Heart left ventricle (tissue), 16 donors: ENCODE measurements at regions not wholly inside any gene's neighbourhood (a gene's known extent, or its start where the extent isn't known, plus 50 kb on each side); places are given as distances from the start of the nearest gene placed in this dataset.

Experiments
- ATAC-seq, 4 donors: fragments of 200-7000 bp; cut with Tn5 transposase; one replicate each; pipeline ENCODE4 v1.9.1; 2020 to 2022; ENCODE audit warnings: moderate library complexity in 4 of 4, mild to moderate bottlenecking in 3 of 4, moderate number of reproducible peaks in 1 of 4
- DNase-seq, 5 donors: peaks; one replicate each; pipeline ENCODE4 v3.0.0-alpha.2; 2020
- H3K27ac ChIP-seq, 12 donors: fragments of 200-600 bp; sonication (generic) in 4 of 12; one replicate each; pipeline versions ENCODE4 v1.5.0 to v1.8.0; 2016 to 2022; ENCODE audit warnings: mild to moderate bottlenecking in 2 of 12
- H3K27me3 ChIP-seq, 9 donors: fragments of 200-600 bp; sonication (generic) in 2 of 9; one replicate each; pipeline versions ENCODE4 v1.5.1 to v1.8.0; 2016 to 2022; ENCODE audit warnings: mild to moderate bottlenecking in 3 of 9
- H3K36me3 ChIP-seq, 9 donors: fragments of 200-600 bp; sonication (generic) in 2 of 9; one replicate each; pipeline versions ENCODE4 v1.5.0 to v1.8.0; 2018 to 2022; ENCODE audit warnings: mild to moderate bottlenecking in 2 of 9
- H3K4me1 ChIP-seq, 12 donors: fragments of 200-600 bp; sonication (generic) in 4 of 12; one replicate each; pipeline versions ENCODE4 v1.5.0 to v1.8.0; 2016 to 2022; ENCODE audit warnings: mild to moderate bottlenecking in 3 of 12
- H3K4me3 ChIP-seq, 12 donors: fragments of 200-600 bp; sonication (generic) in 4 of 12; one replicate each; pipeline versions ENCODE4 v1.5.0 to v1.8.0; 2017 to 2022; ENCODE audit warnings: mild to moderate bottlenecking in 9 of 12, moderate library complexity in 4 of 12
- H3K9me3 ChIP-seq, 12 donors: fragments of 200-600 bp; sonication (generic) in 4 of 12; one replicate each; pipeline versions ENCODE4 v1.5.0 to v1.8.0; 2016 to 2022; ENCODE audit warnings: mild to moderate bottlenecking in 1 of 12
- POLR2A ChIP-seq, 2 donors: fragments of 450-650 bp; IDR thresholded peaks; one replicate each; pipeline ENCODE4 v1.6.1; 2017; ENCODE audit warnings: antibody characterized with exemption in 2 of 2, mild to moderate bottlenecking in 2 of 2, moderate library complexity in 2 of 2
- WGBS, 4 donors: extraction: QIAGEN DNeasy Blood & Tissue Kit in 2 of 4; methylation state at CpG; one replicate each; pipeline versions ENCODE4 v1.1.5 to v1.1.7; 2013 to 2018; 5-methylcytosine and 5-hydroxymethylcytosine counted together
- intact Hi-C, 10 donors: fragments of 100-400 bp; cut with DNase I; formaldehyde crosslinking; loops; one replicate each; pipeline versions ENCODE4 v1.11.1 to v1.14.2; 2022
- TF ChIP-seq, protein P1 (sequence below), 12 donors: fragments of 200-600 bp; sonication (generic) in 4 of 12; IDR thresholded peaks; one replicate each; pipeline versions ENCODE4 v1.5.0 to v1.8.0; 2018 to 2022; ENCODE audit warnings: antibody characterized with exemption in 12 of 12, mild to moderate bottlenecking in 5 of 12
- donor health status: ischemic (EF 13 %, LVEDD 7.1; RV severe dilation, severe dysfunction).
- donor health status: healthy with polysubstance abuse.
- donor health status: DM: no; HTN: yes; CAD: no.
- donor health status: DM: no; HTN: no; CAD: no.
- donor health status: ischemic (EF 25% LVEDD 6.9; RV normal size, moderate dysfunction).
- donor health status: ischemic (EF 25% LVEDD 5.7; RV mildly dilated, moderate dysfunction).
- donor health status: healthy.
- donor health status: DM: yes; HTN: yes; CAD: no.
- donor health status: ischemic (EF 35%, LVEDD 5.7; RV mildly dilated, moderate dysfunction).
- donor health status: nonischemic (EF 11% LVEDD 7.7; RV severe dilation, severe dysfunction).
- donor health status: DM: yes; HTN: yes; CAD: no.
- donor health status: PGD.
- donor health status: ischemic (EF 29% LVEDD 5.4; RV normal size, mild dysfunction).
- donor health status: nonischemic (EF 23%, LVEDD 6.1; RV moderate dilation, normal function).

DNA sequence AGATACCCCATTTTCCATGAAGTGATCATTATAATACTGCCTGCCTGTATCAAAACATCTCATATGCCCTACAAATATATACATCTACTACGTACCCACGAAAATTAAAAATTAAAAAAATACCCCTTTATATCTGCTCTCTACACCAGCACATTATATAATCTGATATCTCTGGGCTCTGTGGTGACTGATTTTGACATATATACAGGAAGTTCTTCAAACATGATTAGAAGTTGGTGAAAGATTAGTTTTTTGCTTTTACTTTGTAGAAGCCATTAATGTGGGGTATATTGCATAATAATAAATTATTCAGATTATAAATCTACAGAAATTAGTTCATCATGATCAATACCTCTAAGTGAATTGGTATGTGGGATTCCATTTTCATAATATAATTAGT, 126.7 kb upstream of the MDM1 start:
- Histone ChIP-seq H3K36me3 (no peaks in the 10 kb centered on the region), H3K27me3 (no peaks in the 10 kb centered on the region), H3K4me3 (no peak overlapping the region), H3K4me1 (peaks cover 0 to 24% (median 18%) of the 10 kb centered on the region in 12 donors), H3K9me3 (peaks cover 0 to 3% (median 0%) of the 10 kb centered on the region in 12 donors), H3K27ac (no peak overlapping the region)
- intact Hi-C loops: loop anchor here in 3 of 10 donors (5.0 to 10.0 kb wide), 4 partner anchors 54 to 156 kb away; partner anchors contain the start of gene RAP1B (in 2 of the 3)
- TF ChIP-seq, protein P1, sequence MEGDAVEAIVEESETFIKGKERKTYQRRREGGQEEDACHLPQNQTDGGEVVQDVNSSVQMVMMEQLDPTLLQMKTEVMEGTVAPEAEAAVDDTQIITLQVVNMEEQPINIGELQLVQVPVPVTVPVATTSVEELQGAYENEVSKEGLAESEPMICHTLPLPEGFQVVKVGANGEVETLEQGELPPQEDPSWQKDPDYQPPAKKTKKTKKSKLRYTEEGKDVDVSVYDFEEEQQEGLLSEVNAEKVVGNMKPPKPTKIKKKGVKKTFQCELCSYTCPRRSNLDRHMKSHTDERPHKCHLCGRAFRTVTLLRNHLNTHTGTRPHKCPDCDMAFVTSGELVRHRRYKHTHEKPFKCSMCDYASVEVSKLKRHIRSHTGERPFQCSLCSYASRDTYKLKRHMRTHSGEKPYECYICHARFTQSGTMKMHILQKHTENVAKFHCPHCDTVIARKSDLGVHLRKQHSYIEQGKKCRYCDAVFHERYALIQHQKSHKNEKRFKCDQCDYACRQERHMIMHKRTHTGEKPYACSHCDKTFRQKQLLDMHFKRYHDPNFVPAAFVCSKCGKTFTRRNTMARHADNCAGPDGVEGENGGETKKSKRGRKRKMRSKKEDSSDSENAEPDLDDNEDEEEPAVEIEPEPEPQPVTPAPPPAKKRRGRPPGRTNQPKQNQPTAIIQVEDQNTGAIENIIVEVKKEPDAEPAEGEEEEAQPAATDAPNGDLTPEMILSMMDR (IDR thresholded peaks at IDR 0.05): no peak
- no peak for TF ChIP-seq POLR2A (IDR thresholded peaks at IDR 0.05)
- 95 to 96% (median 96%) methylated on average over 2 of the region's 2 CpGs for WGBS, 4 donors
- DNase-seq: no peak
- no peak for ATAC-seq

DNA sequence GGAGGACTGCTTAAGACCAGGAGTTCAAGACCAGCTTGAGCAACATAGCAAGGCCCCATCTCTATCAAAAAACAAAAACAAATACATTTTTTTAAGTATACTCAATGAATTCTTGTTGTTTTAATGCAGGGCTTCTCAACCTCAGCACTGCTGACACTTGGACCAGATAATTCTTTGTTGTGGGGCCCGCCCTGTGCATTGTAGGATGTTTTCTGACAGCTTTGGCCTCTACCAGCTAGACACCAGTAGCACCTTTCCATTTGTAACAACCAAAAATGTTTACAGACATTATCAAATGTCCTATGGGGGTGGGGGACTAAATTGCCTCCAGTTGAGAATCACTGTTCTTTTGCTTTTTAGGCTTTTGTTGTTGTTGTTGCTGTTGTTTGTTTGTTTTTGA, 128.1 kb upstream of the MDM1 start:
- H3K4me1 ChIP-seq: peaks cover 0 to 13% (median 9%) of the 10 kb centered on the region in 12 donors
- H3K27ac ChIP-seq: no peak overlapping the region
- intact Hi-C loops: loop anchor here in 1 of 10 donors (10.0 kb wide), 1 partner anchor 85 kb away; no protein-coding TSS in a partner anchor
- no peaks in the 10 kb centered on the region for H3K36me3 ChIP-seq
- H3K9me3 ChIP-seq: peaks cover 0 to 3% (median 0%) of the 10 kb centered on the region in 12 donors
- whole genome bisulfite sequencing, 4 donors: 90 to 100% (median 97%) methylated on average over 1 of the region's 1 CpG
- no peak overlapping the region for H3K4me3 ChIP-seq
- no peaks in the 10 kb centered on the region for H3K27me3 ChIP-seq
- DNase-seq (no peak), ATAC-seq (no peak)
- TF ChIP-seq POLR2A (IDR thresholded peaks at IDR 0.05): no peak
- TF ChIP-seq, protein P1 (IDR thresholded peaks at IDR 0.05): no peak

DNA sequence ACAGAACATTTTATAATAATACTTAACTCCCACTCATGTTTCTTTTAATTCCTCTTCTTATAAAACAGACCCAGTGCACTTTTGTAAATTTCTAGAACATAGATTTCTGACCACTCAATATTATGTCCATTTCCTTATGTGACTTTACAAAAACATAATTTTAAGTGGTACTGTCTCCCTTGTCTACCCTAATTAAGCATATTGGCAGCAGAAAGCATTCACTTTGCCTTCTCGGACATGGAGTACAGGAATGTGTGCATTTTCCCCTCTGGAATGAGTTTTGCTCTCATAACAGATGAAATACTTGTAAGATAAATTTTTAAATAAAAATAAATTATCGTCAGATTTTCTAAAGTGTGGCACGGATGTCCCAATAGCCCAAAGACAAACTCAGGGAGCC, 129.5 kb upstream of the MDM1 start:
- intact Hi-C loops: loop anchor here in 1 of 10 donors (10.0 kb wide), 1 partner anchor 87 kb away; no protein-coding TSS in a partner anchor
- Histone ChIP-seq H3K4me1 (no peaks in the 10 kb centered on the region), H3K4me3 (no peak overlapping the region), H3K27ac (no peak overlapping the region), H3K9me3 (peaks cover 0 to 3% (median 0%) of the 10 kb centered on the region in 12 donors), H3K27me3 (no peaks in the 10 kb centered on the region), H3K36me3 (no peaks in the 10 kb centered on the region)
- TF ChIP-seq, protein P1 (IDR thresholded peaks at IDR 0.05): no peak
- TF ChIP-seq POLR2A (IDR thresholded peaks at IDR 0.05): no peak
- WGBS, 4 donors: 78 to 80% (median 80%) methylated on average over 3 of the region's 3 CpGs
- no peak for ATAC-seq
- DNase-seq: no peak

DNA sequence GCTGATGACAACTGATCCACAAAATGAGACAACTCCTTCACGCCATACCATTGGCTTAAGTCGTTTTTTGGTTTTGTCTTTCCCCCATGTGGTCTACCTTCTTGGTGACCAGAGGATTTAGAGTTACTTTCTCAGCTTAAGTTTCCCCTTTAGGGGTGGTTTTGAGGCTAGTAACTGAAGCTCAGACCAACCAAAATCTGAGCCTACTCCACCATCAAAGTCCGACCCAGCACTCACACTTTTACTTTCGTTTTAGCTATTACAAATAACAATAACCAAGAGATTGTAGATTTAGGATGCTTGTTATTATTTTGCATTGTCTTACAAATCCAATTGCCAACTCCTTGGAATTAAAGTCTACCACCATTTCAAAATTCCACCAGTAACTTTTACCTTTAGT, 130.6 kb upstream of the MDM1 start:
- TF ChIP-seq, protein P1 (IDR thresholded peaks at IDR 0.05): no peak
- no peak for TF ChIP-seq POLR2A (IDR thresholded peaks at IDR 0.05)
- no peak for DNase-seq
- Histone ChIP-seq H3K27me3 (no peaks in the 10 kb centered on the region), H3K4me3 (peak overlapping the region in 1 of 12 donors; percentile 16), H3K4me1 (no peaks in the 10 kb centered on the region), H3K27ac (no peak overlapping the region), H3K9me3 (peaks cover 0 to 3% (median 0%) of the 10 kb centered on the region in 12 donors), H3K36me3 (no peaks in the 10 kb centered on the region)
- ATAC-seq: no peak
- 84 to 92% (median 85%) methylated on average over 4 of the region's 4 CpGs for WGBS, 4 donors
- intact Hi-C loops: loop anchor here in 1 of 10 donors (10.0 kb wide), 1 partner anchor 88 kb away; no protein-coding TSS in a partner anchor
